ENCODE measurements at regions not wholly inside any gene's neighbourhood (a gene's known extent, or its start where the extent isn't known, plus 50 kb on each side); places are given as distances from the start of the nearest gene placed in this dataset.

DNA sequence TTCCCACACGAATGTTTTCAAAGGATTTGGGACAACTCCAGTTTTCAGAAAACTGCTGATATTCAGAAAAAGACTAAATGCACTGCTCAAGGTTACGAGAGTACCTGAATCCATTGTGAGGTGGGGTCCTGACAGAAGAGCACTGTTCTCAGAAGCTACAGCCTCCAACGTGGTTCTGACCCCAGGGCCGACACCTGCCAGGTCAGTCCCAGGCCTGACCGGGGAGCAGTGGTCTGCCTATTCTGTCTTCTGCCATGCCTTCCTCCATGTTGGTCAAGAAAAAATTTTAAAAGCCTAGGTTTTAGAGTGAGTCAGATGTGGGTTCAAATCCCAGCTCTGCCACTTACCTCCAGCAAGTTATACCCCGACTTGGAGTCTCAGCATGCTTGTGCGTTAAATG lies 212.3 kb downstream of the BCL11A start:
- TF ChIP-seq, protein P1, sequence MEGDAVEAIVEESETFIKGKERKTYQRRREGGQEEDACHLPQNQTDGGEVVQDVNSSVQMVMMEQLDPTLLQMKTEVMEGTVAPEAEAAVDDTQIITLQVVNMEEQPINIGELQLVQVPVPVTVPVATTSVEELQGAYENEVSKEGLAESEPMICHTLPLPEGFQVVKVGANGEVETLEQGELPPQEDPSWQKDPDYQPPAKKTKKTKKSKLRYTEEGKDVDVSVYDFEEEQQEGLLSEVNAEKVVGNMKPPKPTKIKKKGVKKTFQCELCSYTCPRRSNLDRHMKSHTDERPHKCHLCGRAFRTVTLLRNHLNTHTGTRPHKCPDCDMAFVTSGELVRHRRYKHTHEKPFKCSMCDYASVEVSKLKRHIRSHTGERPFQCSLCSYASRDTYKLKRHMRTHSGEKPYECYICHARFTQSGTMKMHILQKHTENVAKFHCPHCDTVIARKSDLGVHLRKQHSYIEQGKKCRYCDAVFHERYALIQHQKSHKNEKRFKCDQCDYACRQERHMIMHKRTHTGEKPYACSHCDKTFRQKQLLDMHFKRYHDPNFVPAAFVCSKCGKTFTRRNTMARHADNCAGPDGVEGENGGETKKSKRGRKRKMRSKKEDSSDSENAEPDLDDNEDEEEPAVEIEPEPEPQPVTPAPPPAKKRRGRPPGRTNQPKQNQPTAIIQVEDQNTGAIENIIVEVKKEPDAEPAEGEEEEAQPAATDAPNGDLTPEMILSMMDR (IDR thresholded peaks at IDR 0.05; ENCODE audit: insufficient read depth, low read length) = no peak
- DNase-seq (ENCODE audit: low read depth) = no peak

DNA sequence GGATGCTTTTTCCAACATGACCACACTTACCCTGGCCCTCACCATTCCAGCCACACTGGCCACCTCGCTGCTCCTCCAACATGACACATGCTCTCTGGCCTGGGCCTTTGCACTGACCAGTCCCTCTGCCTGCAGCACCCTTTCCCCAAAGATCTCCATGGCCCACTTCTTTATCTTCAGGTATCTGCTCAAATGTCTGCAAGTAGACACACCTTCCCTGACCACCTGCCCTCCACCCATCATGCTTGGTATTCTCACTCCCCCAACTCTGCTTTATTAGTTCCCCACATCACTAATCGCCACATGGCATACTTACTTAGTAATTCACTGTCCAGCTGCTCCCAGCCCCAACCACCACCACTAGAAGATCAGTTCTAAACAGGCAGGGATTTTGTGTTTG lies 214.2 kb downstream of the BCL11A start:
- TF ChIP-seq, protein P1 (IDR thresholded peaks at IDR 0.05; ENCODE audit: insufficient read depth, low read length) = no peak
- DNase-seq (ENCODE audit: low read depth) = no peak
- H3K4me3 ChIP-seq (ENCODE audit: low read depth, low read length) = no peak overlapping the region

More for the DNA sequence above, 212.3 kb downstream of the BCL11A start:
- H3K4me3 ChIP-seq (ENCODE audit: low read depth, low read length) = no peak overlapping the region

DNA sequence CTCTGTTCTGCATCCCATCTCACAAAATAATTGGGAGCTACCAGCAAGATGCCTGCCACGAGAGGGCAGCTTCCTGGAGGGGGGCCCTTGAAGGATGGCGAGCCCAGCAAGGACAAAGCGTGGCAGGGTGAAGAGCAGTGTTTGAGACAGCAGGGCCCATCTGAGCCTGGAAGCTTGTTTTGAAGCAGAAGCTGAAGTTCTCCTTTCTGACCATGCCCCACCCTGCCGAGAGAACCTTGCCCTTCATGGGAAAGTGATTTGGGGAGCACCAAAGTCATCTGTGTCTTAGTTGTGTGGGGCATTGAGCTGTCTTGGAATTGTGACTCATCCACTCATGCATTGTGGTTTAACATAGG lies 216.3 kb downstream of the BCL11A start:
- DNase-seq (ENCODE audit: low read depth) = no peak
- TF ChIP-seq, protein P1 (IDR thresholded peaks at IDR 0.05; ENCODE audit: insufficient read depth, low read length) = no peak
- H3K4me3 ChIP-seq (ENCODE audit: low read depth, low read length) = no peak overlapping the region

DNA sequence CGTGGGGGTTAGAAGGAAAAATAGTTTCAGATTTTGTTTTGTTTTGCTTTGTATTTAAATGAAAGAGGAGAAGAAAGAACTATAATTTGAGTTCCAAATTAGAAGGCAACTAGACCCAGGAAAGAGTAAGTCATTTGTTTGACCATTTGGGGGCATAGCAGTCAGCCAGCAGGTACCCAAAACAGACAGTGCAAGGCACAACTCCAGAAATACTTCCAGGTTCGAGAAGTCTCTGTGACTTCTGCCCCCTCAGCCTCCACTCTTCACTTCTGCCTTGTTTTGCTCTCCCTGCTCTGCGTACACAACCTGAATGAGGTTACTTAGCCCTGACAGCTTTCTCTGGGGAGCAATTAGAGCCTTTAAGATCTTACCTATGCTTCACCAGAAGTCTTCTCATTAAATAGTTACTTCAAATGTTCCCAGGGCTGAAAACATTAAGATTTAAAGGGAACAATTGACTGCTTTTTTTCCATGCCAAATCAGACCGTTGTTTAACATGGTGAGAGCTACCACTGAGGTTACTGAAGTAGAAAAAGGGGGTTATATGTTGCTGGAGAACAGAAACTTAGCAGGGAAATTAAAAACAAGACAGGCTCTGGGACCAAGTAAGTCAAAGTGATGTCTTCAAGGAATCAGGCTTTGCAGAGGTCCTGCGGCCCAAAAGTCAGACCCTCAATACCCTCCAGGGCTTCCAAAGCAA lies 216.9 kb downstream of the BCL11A start:
- TF ChIP-seq, protein P1 (IDR thresholded peaks at IDR 0.05; ENCODE audit: insufficient read depth, low read length) = no peak
- H3K4me3 ChIP-seq (ENCODE audit: low read depth, low read length) = no peak overlapping the region
- DNase-seq (ENCODE audit: low read depth) = no peak

DNA sequence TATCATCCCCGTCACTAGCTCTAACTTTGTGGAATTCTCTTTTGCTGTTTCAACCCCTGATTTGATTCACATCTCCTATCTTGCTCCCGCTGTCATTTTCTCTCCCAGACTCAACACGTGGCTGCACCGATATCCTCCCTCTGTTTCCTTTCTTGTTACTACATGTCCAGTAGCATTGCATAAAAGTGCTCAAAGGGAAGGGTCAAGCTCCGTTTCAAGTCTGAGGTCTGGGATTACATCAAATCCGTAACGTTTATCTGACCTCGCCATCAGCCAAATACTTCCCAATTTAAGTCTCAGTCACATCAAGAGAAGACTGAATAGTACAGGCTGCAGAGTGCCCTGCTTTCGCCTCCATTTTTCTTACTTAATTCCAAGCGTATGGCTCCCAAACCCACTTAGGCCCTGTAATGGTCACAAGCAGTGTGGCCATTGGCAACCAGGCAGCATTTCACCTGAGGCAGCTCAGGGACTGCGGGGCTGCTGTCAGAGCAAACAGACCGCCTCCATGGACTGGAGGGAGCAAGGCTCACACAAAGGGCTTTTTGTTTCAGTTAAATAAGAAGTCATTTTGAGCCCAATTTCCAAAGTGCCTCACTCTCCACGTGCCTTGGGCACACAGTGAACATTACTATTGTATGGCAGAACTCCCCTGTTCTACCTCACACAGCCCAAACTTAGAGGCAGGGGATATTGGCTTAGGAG lies 217.8 kb downstream of the BCL11A start:
- TF ChIP-seq, protein P1 (IDR thresholded peaks at IDR 0.05; ENCODE audit: insufficient read depth, low read length) = no peak
- H3K4me3 ChIP-seq (ENCODE audit: low read depth, low read length) = no peak overlapping the region
- no peak for DNase-seq (ENCODE audit: low read depth)

DNA sequence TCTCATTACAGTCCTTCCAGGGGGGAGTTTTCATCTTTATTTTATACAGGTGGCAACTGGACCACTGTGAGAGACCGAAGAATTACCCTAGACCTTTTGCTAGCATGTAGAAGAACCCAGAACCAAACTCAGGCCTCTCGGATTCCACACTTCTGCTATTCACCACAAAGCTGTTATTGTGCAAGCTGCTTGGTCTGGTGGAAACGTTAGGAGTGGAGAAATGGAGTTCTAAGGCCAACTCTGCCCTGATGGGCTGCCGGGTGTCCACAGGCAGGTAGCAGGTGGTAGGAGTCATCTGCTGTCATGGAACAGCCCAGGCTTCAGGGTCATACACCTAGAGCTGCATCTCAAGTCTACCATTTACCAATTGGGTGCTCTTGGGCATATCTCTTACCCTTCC lies 218.8 kb downstream of the BCL11A start:
- H3K4me3 ChIP-seq (ENCODE audit: low read depth, low read length) = no peak overlapping the region
- no peak for DNase-seq (ENCODE audit: low read depth)
- TF ChIP-seq, protein P1 (IDR thresholded peaks at IDR 0.05; ENCODE audit: insufficient read depth, low read length) = no peak

All from fibroblast of the aortic adventitia (primary cell).